ENCODE measurements at regions not wholly inside any gene's neighbourhood (a gene's known extent, or its start where the extent isn't known, plus 50 kb on each side); places are given as distances from the start of the nearest gene placed in this dataset.

- no peak for TF ChIP-seq POLR2AphosphoS5 (IDR thresholded peaks at IDR 0.05; ENCODE audit: low read depth, low read length)
- no peak for TF ChIP-seq POLR2A (IDR thresholded peaks at IDR 0.05; ENCODE audit: low read depth, low read length)
- TF ChIP-seq SPI1 (IDR thresholded peaks at IDR 0.05; ENCODE audit: low read depth, low read length), result no peak
Measured at GRCh38 chr2:219709331-219709761, 81.9 kb downstream of the SLC4A3 start.
